PC-3 (cell line): ENCODE measurements at regions not wholly inside any gene's neighbourhood (a gene's known extent, or its start where the extent isn't known, plus 50 kb on each side); places are given as distances from the start of the nearest gene placed in this dataset.

Experiments used
- CTCF ChIP-seq: fragments of 300-600 bp; sonication (generic); conservative IDR thresholded peaks from 2 replicates; pipeline ENCODE4 v1.5.1; 2017; ENCODE audit warnings: antibody characterized with exemption, low read depth, mild to moderate bottlenecking, low read length
- EZH2 ChIP-seq: fragments of 300-600 bp; sonication (generic); IDR thresholded peaks from one replicate; pipeline ENCODE4 v1.6.1; 2017; ENCODE audit warnings: antibody characterized with exemption, mild to moderate bottlenecking, low read length; ENCODE audit not compliant: unreplicated experiment

DNA sequence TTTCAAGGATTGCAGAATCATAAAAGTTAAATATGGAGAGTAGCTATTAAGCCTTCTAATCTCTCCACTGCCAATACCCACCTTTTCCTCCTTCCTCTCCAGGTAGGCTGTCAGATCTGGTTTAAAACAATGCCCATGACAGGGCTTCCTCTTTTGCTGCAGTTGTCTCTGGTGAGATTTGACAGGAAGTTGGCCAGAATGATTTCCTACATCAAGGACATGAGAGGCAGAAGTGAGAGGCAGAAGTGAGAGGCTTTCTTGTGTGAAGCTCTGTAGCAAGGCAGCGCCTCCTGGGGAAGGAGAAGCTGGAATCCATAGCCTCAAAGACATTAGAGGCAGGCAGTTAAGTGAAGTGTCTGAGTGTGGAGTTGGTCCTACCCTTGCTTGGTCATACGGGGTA lies 385.7 kb downstream of the HRH4 start:
- TF ChIP-seq CTCF: no peak
- TF ChIP-seq EZH2: no peak
